Middle frontal gyrus (tissue), 1 donor: ENCODE measurements at regions not wholly inside any gene's neighbourhood (a gene's known extent, or its start where the extent isn't known, plus 50 kb on each side); places are given as distances from the start of the nearest gene placed in this dataset.
"Not testable (repeated sequence)": the region's sequence is repeated elsewhere in the genome, so short reads cannot be mapped to it uniquely, and the experiment has no call there.

Source experiments
- DNase-seq: peaks from one replicate; pipeline ENCODE4 v3.0.0-alpha.2; 2015; ENCODE audit warnings: low spot score; ENCODE audit errors: extremely low spot score

DNA sequence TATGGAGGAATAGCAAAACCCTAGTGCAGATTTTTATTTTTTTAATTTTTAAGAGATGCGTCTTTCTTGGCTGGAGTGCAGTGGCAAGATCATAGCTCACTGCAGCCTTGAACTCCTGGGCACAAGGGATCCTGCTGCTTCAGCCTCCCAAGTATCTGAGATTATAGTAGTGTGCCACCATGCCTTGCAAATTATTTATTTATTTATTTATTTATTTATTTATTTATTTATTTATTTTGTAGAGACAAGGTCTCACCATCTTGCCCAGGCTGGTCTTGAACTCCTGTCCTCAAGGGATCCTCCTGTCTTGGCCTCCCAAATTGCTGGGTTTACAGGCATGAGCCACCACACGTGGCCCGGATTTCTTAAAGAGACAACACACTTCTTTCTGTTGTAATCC lies 1158.8 kb downstream of the AACS start:
- no peak for DNase-seq

DNA sequence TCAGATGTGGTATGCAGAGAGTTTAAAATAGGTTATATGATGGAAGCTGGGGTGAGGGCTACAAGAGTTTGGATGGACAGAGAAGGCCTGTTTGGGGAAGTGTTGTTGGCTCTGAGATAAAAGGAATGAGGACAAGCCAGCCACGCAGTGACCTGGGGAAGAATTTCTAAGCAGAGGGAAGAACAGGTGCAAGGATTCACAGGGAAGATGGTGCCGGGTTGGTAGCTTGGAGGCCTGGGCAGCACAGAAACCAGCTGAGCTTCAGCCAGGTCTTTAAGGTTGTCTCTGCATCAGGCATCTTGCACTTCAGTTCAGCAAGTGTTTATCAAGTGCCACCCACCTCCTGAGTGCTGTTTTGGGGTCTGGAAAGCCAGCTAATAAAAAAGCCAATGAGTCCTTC lies 1163.7 kb downstream of the AACS start:
- no peak for DNase-seq

DNA sequence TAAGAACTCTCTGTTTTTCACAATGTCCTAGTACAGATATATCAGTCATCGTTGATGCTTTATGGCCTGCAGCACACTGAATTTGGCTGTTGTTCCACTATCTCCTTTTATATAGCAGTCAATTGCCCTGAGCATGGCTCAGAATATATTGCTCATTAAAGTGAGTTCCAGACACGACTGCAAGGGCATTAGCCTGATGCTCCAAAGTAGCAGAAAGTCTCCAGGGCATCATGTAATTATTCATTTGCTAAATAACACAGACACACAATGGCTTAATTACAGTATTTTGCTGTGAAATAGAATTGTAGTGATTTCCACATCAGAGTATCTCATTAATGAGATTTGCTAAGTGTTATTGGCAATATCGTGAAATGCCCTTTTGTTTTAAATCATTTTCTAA lies 1167.5 kb downstream of the AACS start:
- DNase-seq: no peak

DNA sequence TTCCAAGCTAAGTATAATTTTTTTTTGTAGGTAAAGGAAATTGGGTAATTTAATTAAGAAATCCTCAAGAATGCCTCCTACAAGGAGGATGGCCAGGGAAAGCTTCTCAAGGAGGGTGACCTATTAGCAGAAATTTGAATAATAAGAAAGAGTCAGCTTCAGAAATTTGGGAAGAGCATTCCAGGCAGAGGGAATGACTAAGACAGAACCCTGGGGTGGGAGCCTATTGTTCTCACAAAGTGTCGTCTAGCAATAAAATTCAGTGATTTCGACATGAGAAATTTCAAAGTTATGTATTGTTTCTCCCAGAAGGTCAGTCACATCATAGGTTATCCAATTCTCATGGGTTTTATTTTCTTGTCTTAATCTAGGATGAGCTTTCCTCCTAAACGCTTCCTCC lies 1168.4 kb downstream of the AACS start:
- no peak for DNase-seq

DNA sequence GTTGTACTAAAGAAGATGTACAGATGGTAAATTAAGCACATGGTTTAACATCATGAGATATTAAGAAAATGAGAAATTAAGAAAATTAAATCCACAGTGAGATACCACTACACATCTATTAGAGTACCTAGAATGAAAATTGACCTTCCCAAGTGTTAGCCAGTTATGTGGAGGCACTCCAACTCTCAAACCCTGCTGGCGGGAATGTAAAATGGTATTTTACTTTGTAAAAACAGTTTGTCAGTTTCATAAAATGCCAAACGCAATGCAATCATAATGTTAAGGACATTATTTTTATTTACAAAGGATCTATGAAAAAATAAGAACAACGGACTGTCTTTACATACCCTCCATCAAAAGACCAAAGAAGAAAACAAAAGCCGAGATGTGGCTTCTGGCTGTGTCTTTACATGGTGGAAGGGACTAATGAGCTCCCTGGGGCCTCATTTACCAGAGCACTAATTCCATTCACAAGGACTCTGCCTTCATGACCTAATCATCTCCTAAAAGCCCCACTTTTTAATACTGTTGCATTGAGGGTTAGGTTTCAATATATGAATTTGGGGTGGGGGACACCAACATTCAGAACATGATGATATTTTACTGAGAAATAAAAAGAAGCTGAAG lies 1178.7 kb downstream of the AACS start:
- DNase-seq: no peak

DNA sequence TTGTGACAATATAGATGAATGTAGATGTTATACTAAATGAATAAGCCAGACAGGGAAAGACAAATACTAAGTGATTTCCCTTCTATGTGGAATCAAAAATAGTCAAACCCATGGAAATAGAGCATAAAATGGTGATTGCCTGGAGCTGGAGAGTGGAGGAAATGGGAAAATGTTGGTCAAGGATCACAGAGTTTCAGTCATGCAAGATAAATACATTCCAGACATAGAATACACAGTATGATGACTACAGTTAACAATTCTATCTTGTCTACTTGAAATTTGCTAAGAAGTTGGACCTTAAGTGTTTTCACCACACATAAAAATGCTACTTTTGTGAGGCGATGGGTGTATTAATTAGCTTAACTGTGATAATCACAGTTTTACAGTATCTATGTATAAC lies 1182.7 kb downstream of the AACS start:
- DNase-seq: no peak

DNA sequence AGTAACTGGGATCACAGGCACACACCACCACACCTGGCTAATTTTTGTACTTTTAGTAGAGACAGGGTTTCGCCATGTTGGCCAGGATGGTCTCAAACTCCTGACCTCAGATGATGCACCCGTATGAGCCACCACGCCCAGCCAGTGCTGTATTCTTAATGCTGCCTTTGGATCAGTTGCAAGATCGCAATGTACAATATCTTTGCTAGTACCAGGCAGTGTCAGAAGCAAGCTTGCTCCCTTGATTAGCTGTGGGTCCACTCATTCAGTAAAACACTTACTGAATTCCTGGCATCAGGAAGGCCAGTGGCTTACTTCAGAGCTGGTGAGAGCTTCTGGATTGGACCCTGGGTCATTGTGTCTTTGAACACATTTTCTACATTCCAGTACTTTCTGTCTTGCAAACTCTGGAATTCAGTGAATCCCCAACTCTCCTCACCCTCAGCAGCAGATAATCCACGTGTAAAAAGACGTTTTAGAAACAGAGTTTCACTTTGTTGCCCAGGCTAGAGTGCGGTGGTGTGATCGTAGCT lies 1183.7 kb downstream of the AACS start:
- DNase-seq: no peak

DNA sequence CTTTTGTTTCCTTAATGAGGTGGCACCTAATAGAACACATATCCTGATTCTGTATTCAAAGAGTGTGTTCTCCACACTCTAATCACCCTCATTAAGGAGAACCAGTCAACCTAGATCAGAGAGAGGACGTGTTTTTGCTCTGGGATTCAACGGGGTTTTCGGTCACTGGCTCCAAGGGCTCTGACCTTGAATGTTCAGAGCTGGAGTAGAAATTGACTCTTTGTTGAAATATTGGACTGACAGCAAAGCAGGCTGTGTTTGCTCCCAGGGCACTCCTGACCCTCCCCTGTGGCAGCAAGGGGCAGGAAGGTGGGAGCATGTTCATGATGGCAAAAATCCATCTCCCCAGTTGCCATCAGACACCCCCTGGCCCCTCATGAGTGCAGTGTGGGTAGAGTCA lies 1193.0 kb downstream of the AACS start:
- DNase-seq: no peak

DNA sequence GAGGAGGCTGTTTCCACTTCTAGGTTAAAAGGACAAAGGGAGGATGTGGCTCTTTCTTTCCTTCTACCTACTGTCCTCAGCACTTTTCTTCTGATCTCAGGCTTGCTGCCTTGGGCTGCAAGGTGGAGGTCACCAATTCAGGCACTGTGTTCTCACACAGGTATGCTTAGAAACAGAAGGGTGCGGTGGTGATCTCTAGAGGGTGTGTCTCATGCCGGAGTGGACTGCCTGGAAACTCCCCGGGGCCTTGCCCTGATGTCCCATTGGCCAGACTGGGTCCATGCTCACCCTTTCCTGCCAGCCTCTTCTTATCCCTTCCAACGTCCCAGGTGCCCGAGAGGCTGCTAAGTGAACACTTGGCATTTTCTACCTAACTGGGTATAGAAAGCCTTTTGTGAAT lies 1197.6 kb downstream of the AACS start:
- no peak for DNase-seq

DNA sequence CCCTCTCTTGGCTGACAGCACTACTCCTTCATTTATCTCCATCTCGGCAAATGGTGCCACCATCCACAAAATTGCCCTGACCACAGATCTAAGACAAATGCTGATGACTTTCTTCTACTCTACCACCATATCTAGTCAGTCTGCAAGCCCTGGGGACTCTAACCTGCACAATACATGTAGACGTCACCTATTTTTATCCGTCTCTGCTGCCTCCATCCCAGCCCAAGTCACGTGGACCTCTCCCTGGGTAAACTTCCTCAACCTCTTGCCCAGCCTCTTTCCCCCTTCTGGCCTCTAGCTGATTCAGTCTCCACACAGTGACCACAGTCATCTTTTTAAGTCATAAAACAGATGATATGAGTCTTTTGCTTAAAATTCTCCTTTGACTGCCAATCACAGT lies 1203.0 kb downstream of the AACS start:
- no peak for DNase-seq

DNA sequence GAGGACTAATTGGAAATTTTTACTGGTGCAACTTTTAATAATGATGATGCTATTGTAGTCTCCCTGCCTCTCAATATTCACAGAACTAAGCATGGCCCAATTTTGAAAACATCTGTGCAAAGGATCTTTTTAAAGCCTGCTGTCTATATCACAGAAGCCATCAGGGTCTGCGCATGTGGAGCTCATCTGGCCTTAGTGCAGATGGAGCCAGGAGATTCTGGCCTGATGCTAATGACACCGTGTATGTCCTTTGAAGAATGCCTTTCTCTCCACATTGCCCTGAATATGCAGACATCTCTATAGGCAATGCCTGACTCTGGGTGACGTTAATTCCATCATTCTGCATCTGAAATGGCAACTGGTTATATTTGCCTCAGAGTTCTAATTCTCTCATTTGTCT lies 1205.9 kb downstream of the AACS start:
- DNase-seq: no peak

DNA sequence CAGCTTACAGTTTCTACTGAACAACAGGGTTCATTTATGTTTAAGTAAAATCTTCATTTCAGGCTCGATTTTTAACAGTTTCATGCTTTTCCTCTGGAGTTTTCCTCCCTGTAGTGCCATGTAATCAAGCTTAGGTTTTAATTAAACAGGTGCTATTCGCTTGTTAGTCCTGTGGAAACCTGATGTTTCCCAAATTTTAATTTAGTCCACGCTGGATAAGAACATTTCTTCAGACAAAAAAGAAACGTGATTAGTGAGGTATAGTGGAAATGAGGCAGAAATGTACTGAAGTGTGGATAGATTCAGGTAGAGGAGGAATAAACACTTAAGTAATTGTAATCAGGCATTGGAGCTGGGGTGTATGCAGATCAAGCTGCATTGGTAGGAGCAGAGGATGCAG lies 1217.5 kb downstream of the AACS start:
- no peak for DNase-seq

DNA sequence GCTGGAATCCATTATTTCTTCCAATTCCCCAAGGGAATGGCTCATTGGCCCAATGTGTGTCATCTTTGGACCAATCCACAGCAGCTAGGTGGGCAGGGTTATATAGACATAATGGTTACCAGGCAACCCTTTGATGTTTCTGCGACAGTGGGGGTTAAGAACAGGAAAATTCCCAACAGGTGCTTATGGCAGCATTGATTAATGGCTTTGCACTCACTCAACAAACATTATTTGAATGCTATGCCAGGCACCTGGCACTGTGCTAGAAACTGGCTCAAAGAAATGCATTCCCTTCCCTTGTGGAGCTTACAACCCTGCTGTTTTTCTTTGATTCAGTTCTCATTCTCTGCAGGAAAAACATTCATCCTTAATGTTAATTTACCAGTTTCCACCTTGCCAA lies 1221.0 kb downstream of the AACS start:
- DNase-seq: no peak

DNA sequence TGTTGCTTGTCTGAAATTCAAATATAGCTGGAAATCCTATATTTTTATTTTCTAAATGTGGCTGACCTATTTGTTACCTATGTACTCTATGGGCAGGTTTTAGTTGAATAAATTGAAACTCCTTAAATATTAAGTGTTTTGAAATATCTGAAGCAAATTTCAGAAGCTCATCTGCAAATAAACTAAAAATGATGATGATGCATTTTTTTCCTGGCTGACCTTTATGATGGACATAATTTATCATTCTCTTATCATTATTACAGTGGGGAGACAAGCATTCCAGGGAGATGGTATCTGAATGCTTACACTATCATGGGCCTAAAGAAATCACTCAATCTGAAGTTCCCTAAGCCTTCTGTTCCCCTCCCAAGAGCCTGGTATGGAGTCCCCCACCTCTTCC lies 1225.2 kb downstream of the AACS start:
- no peak for DNase-seq

DNA sequence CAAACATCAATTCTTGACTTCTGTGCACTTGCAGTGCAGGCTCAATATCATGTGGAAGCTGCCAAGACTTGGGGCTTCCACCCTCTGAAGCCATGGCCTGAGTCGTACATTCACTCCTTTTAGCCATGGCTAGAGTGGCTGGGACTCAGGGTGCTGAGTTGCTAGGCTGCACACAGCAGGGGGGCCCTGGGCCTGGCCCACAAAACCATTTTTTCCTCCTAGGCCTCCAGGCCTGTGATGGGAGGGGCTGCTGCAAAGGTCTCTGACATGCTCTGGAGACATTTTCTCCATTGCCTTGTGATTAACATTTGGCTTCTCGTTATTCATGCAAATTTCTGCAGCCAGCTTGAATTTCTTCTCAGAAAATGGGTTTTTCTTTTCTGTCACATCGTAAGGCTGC lies 1226.8 kb downstream of the AACS start:
- DNase-seq: not testable (repeated sequence)

DNA sequence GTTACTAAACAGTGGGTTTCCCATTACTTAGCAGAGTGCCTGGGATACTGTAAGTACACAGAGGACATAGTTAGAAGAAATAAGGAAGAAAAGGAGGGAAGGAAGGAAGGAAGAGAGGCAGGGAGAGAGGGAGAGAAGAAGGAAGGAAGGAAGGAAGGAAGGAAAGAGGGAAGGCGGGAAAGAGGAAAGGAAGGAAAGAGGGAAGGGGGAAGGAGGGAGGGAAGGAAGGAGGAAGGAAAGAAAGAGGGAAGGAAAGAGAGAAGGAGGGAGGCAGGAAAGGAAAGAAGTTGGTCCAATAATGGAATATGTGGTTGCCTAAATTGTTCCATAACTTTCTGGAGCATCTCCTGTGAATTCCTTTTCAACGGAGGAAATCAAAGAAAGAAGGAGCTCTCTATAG lies 1230.4 kb downstream of the AACS start:
- DNase-seq: no peak

DNA sequence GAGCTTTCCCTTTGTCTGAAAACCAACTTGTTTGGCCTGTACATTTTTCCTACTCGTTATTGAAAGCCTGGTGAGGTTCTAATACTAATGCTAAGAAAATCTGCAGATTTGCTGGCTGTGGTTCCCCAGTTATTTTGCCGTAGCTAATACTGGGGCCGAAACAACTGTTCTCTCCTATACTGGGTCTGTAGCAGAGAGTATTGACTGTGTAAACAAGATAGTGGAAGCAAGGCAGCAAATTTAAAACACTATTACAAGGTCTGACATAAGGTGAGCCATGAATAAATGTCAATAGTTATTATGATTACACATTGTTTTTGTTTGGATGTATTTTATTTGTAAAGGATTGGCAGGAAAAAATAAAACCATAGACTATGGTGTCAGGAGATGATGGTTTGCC lies 1244.0 kb downstream of the AACS start:
- no peak for DNase-seq

DNA sequence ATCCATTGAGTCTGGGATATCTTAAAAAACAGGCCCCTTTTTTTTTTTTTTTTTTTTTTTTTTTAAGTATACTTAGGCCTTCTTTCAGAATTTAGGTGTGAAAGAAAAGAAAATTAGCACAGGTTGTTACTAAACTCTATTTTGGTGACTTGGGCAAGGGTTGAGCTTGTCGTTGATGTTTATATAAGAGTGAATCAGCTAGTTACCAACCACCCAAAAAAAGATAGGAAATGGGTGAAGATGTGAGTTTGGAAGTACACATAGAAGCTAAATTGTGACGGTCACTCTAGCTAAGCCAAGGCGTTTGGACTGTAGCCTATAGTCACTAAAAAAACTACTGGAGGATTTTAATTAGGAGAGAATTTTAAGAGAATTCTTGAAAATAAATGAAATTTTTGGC lies 1247.2 kb downstream of the AACS start:
- DNase-seq: no peak

DNA sequence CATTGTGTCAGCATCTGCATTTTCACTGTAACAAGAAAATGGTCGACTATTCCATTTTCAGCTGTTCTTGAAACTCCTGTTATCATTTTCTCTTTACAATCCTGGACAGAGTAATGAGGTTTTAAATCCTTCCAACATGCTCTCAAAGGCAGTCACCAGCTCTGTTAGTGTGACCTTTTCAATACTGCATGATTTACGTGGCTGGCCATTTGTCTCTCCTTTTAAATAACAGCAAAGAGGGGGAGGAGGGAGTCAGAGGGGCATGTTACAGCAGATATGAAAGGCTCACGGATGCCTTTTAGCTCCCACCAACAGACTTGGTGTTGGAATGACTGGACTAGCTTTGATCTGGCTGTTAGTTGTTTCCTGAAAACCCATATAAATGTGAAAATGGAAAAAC lies 1251.2 kb downstream of the AACS start:
- DNase-seq: no peak

DNA sequence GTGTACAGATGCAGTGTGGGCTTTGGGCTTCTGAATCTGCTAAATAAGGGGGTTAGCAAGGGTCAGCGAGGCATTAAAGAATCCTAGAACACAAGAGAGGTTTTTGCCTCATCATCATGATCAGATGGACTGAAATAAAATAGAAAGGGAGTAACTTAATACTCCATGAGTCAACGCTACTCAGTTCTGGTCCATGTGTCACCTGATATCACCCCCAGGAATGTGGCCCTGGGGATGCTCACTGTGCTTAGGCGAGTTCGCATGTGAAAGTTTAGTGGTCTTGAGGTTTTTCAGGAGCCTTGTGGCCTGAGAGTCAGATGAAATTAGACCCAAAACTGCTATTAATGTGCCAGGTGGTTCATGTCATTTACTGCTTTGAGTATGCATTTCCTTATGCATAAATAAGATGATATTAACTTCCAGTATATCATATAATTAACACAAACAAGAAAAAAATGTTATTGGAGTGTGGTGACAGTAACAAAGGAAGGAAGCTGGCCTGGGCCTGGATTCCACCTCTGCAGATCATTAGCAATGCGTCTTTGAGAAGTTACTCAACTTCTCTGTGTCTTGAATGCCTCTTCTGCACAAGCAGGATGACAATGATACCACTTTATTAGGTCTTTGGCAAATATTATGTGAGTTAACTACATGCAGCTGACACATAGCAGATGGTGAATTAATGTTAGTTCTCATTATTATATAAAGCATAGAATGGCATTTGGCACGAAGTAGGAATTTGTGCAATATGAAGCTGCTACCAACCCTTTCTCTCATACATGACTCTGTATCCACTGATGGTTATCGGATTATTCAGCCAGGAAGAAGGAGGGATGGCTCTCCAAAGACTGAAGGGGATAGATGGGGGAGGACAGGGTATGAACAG lies 1272.6 kb downstream of the AACS start:
- DNase-seq: no peak

DNA sequence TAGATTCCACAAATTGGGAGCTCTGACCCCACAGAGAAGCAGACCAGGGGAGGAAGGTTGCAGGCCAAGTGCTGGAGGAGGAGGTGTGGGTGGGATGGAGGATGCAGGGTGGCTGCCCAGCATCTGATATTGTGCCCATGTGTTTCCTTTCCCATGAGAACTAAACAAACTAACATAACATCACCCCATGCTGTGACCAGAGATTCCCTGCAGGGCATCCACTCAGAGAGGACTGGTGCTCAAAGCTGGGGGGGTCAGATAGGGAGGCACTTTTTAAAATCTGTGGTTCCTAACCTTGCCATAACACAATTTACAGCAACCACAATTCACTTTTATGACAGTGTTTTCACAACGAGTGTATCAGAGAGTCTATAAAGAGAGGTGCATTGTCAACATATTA lies 1277.6 kb downstream of the AACS start:
- no peak for DNase-seq

DNA sequence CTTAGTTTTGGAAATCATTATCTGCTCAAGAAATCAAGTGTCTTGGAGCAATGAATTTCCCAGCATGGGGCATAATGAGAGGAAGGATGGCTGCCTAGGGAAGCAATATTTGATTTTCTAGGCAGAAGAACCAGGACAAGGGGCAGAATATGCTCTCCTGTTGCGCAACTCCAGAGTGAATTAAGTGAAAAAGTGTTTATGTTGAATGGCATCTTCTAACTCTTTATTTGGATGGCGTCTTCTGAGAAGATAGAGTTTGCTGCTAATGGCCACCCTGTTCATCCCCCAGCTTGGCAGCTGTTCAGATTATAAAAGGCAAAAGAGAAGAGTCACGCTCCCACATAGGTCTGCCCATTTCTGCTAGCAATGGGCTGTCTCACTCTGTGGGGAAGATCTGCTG lies 1278.1 kb downstream of the AACS start:
- no peak for DNase-seq

DNA sequence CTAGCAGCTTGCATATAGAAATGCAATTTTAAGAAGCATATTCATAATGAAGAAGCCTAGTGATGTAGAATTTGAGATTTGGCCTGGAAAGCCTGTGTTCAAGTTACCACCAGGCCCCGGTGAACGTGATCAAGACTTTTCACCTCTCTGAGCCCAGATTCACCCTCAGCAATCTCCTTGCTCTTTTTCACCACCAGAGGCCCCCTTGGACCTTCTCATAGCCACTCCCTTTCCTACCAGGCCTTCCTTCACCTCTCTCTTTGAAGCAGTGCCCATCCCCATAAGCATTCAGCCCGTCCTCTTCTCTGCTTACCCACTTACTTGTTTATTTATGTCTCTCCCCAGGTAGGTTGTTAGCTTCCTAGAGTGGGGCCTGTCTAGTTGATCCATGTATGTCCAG lies 1280.9 kb downstream of the AACS start:
- DNase-seq: no peak
